GM12892 (cell line): ENCODE measurements at regions not wholly inside any gene's neighbourhood (a gene's known extent, or its start where the extent isn't known, plus 50 kb on each side); places are given as distances from the start of the nearest gene placed in this dataset.

Experiments used
- POLR2A ChIP-seq: IDR thresholded peaks from 2 replicates; pipeline ENCODE4 v1.6.1; 2011; ENCODE audit warnings: low read depth, low read length, control low read depth
- POLR2AphosphoS5 ChIP-seq: IDR thresholded peaks from 2 replicates; pipeline ENCODE4 v1.6.1; 2011; ENCODE audit warnings: low read depth, low read length, control low read depth
- TAF1 ChIP-seq: IDR thresholded peaks from 2 replicates; pipeline ENCODE4 v1.6.1; 2011; ENCODE audit warnings: low read depth, mild to moderate bottlenecking, control low read depth, low read length, borderline replicate concordance

DNA sequence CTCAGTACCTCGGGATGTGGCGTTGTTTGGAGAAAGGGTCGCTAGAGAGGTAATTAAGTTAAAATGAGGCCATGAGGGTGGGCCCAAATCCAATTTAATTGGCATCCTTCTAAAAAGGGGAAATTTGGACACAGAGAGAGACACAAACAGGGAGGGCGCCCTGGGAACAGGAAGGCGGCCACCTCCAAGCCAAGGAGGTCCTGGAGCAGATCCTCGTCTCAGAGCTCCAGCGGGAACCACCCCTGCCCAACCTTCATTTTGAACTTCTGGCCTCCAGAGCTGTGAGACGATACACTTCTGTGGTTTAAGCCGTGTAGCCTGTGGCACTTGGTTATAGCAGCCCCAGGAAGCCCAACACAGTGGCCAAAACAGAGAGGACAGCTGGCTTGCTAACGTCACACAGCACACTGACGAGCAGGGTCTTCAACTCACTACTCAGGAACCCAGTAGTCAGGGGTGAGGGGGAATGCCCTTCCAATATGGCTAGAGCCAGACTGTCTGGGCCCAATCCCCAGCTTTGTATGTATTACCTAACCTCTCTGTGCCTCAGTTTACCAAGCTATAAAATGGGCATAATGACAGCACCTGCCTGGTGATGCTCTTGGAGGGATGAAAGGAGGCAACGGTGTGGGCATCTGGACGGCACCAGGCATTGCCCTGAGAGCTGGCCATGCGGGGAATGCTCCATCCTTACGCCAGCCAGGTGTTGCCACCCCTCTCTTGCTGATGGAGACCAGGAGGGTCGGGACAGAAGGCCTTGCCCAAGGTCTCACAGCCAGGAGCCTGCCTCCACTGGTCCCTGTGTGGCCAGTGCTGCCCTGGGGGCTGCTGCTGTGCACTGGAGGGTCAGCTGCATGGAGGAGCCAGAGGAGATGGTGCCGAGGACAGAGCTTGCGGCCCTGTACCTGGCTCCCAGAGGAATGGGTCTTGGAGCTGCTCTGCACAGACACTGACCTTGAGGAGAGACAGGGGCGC, 53.3 kb upstream of the LINC01488 start:
- no peak for TF ChIP-seq POLR2A
- TF ChIP-seq POLR2AphosphoS5 = no peak
- TF ChIP-seq TAF1 = no peak
